CD4-positive, alpha-beta T cell (primary cell): ENCODE measurements at regions not wholly inside any gene's neighbourhood (a gene's known extent, or its start where the extent isn't known, plus 50 kb on each side); places are given as distances from the start of the nearest gene placed in this dataset.

Source experiments
- ATAC-seq: fragments of 200-7000 bp; cut with Tn5 transposase; one replicate; pipeline ENCODE4 v1.10.0; 2022; ENCODE audit warnings: mild to moderate bottlenecking; ENCODE audit not compliant: poor library complexity
- CTCF ChIA-PET: fragments of 350-600 bp; sonication (Branson Sonifier 250); formaldehyde crosslinking; loops from one replicate; lab custom pipeline; 2021; ENCODE audit warnings: antibody characterized with exemption, inconsistent platforms; lab: Charles Lee
- POLR2A ChIA-PET: fragments of 350-600 bp; sonication (Branson Sonifier 250); formaldehyde crosslinking; loops from one replicate; lab custom pipeline; 2021; ENCODE audit warnings: antibody characterized with exemption, inconsistent platforms; lab: Charles Lee
- DNase-seq, 14 experiments: peaks; one replicate each; pipeline ENCODE4 v3.0.0-alpha.2; 2013 to 2020; ENCODE audit warnings: mixed read lengths in 2 of 14
- H3K27ac ChIP-seq, 2 donors: one replicate each; pipeline versions ENCODE4 v1.5.1 to v1.7.0; 2013; ENCODE audit warnings: low read length in 2 of 2, low read depth in 1 of 2, mild to moderate bottlenecking in 1 of 2
- H3K27me3 ChIP-seq, 2 experiments: 1 replicate in 1 of 2; 2 replicates in 1 of 2; pipeline versions ENCODE4 v1.6.1 to v1.7.0; 2013; ENCODE audit warnings: low read length in 2 of 2, control low read depth in 1 of 2, mild to moderate bottlenecking in 1 of 2, moderate library complexity in 1 of 2; ENCODE audit not compliant: insufficient read depth in 2 of 2, control insufficient read depth in 1 of 2
- H3K36me3 ChIP-seq: one replicate; pipeline ENCODE4 v1.6.1; 2013; ENCODE audit warnings: low read length, control low read depth; ENCODE audit not compliant: insufficient read depth
- H3K4me1 ChIP-seq: one replicate; pipeline ENCODE4 v1.6.1; 2013; ENCODE audit warnings: low read length, control low read depth; ENCODE audit not compliant: insufficient read depth
- H3K4me3 ChIP-seq: one replicate; pipeline ENCODE4 v1.5.1; 2013; ENCODE audit warnings: mild to moderate bottlenecking, low read length, moderate library complexity
- H3K9me3 ChIP-seq, 2 experiments: 1 replicate in 1 of 2; 2 replicates in 1 of 2; pipeline versions ENCODE4 v1.6.1 to v1.7.0; 2013; ENCODE audit warnings: low read length in 2 of 2, mild to moderate bottlenecking in 2 of 2, control low read depth in 1 of 2, moderate library complexity in 1 of 2; ENCODE audit not compliant: control insufficient read depth in 1 of 2, insufficient read depth in 1 of 2
- H3K27ac Mint-ChIP-seq: one replicate; pipeline ENCODE4 v1.8.0; 2020; ENCODE audit warnings: mixed read lengths
- H3K27me3 Mint-ChIP-seq: one replicate; pipeline ENCODE4 v1.8.0; 2021; ENCODE audit warnings: mixed read lengths
- H3K36me3 Mint-ChIP-seq: one replicate; pipeline ENCODE4 v1.8.0; 2021; ENCODE audit warnings: low read depth, mixed read lengths
- H3K4me1 Mint-ChIP-seq: one replicate; pipeline ENCODE4 v1.8.0; 2021; ENCODE audit warnings: low read depth, mixed read lengths
- H3K4me3 Mint-ChIP-seq: one replicate; pipeline ENCODE4 v1.8.0; 2020; ENCODE audit warnings: mild to moderate bottlenecking, mixed read lengths
- H3K9me3 Mint-ChIP-seq: one replicate; pipeline ENCODE4 v1.8.0; 2020; ENCODE audit warnings: mixed read lengths
- CTCF ChIP-seq: fragments of 200-600 bp; IDR thresholded peaks from one replicate; pipeline ENCODE4 v1.8.0; 2022; ENCODE audit warnings: antibody characterized with exemption, mild to moderate bottlenecking
- intact Hi-C, 2 experiments: fragments of 100-400 bp; cut with DNase I in 1 of 2; cut with micrococcal nuclease in 1 of 2; formaldehyde crosslinking; loops; one replicate each; pipeline versions ENCODE4 v1.15.1 to v1.9.0; 2023 to 2025; cut with DNase I, micrococcal nuclease

GRCh38 chr12:76611533-76611932 is 52.0 kb upstream of the OSBPL8 start:
- Histone ChIP-seq H3K4me1 (no peaks in the 10 kb centered on the region), H3K27ac (no peak overlapping the region), H3K9me3 (no peaks in the 10 kb centered on the region), H3K36me3 (no peaks in the 10 kb centered on the region), H3K27me3 (peaks cover 0 to 4% of the 10 kb centered on the region in 2 experiments), H3K4me3 (no peak overlapping the region)
- peak in 2 of 14 experiments; percentile 10 to 16 for DNase-seq
- no peaks in the 10 kb centered on the region for H3K36me3 Mint-ChIP-seq
- POLR2A ChIA-PET = no interaction called here
- no peak overlapping the region for H3K4me3 Mint-ChIP-seq
- no peaks in the 10 kb centered on the region for H3K9me3 Mint-ChIP-seq
- ATAC-seq = no peak
- intact Hi-C loops = no loop called here
- no peak overlapping the region for H3K27ac Mint-ChIP-seq
- H3K4me1 Mint-ChIP-seq = no peaks in the 10 kb centered on the region
- no peaks in the 10 kb centered on the region for H3K27me3 Mint-ChIP-seq
- TF ChIP-seq CTCF = no peak
- CTCF ChIA-PET = no interaction called here

GRCh38 chr12:76614364-76614763 is 54.8 kb upstream of the OSBPL8 start:
- Histone ChIP-seq H3K4me1 (no peaks in the 10 kb centered on the region), H3K36me3 (no peaks in the 10 kb centered on the region), H3K27me3 (no peaks in the 10 kb centered on the region), H3K9me3 (no peaks in the 10 kb centered on the region), H3K27ac (no peak overlapping the region), H3K4me3 (no peak overlapping the region)
- intact Hi-C loops = no loop called here
- Mint-ChIP-seq H3K4me3 (no peak overlapping the region), H3K27ac (no peak overlapping the region), H3K27me3 (no peaks in the 10 kb centered on the region), H3K9me3 (no peaks in the 10 kb centered on the region), H3K36me3 (no peaks in the 10 kb centered on the region), H3K4me1 (no peaks in the 10 kb centered on the region)
- CTCF ChIA-PET = no interaction called here
- TF ChIP-seq CTCF = no peak
- DNase-seq (no peak), ATAC-seq (no peak)
- POLR2A ChIA-PET = no interaction called here

- Histone ChIP-seq H3K4me1 (no peaks in the 10 kb centered on the region), H3K27ac (no peak overlapping the region), H3K36me3 (no peaks in the 10 kb centered on the region), H3K4me3 (no peak overlapping the region), H3K27me3 (no peaks in the 10 kb centered on the region), H3K9me3 (no peaks in the 10 kb centered on the region)
- no peaks in the 10 kb centered on the region for H3K36me3 Mint-ChIP-seq
- H3K4me3 Mint-ChIP-seq = no peak overlapping the region
- DNase-seq (no peak), ATAC-seq (no peak)
- no peak overlapping the region for H3K27ac Mint-ChIP-seq
- POLR2A ChIA-PET = no interaction called here
- no peaks in the 10 kb centered on the region for H3K27me3 Mint-ChIP-seq
- no peaks in the 10 kb centered on the region for H3K9me3 Mint-ChIP-seq
- intact Hi-C loops = no loop called here
- CTCF ChIA-PET = no interaction called here
- peaks cover 6% of the 10 kb centered on the region for H3K4me1 Mint-ChIP-seq
- TF ChIP-seq CTCF = no peak
Observed at GRCh38 chr12:76618031-76618430, 58.5 kb upstream of the OSBPL8 start.
